H9 (cell line): ENCODE measurements at regions not wholly inside any gene's neighbourhood (a gene's known extent, or its start where the extent isn't known, plus 50 kb on each side); places are given as distances from the start of the nearest gene placed in this dataset.

Source experiments
- DNase-seq: peaks from one replicate; pipeline ENCODE4 v3.0.0-alpha.2; 2017
- H2AFZ ChIP-seq: one replicate; pipeline ENCODE4 v1.6.1; 2013; ENCODE audit warnings: mild to moderate bottlenecking, low read length, control low read depth, moderate library complexity
- H2AK5ac ChIP-seq: 2 replicates; pipeline ENCODE4 v1.6.1; 2013; ENCODE audit warnings: low read length, control low read depth, mixed read lengths; ENCODE audit not compliant: insufficient read length
- H2BK120ac ChIP-seq: one replicate; pipeline ENCODE4 v1.6.1; 2013; ENCODE audit warnings: low read depth, mild to moderate bottlenecking, low read length, control low read depth, inconsistent platforms; ENCODE audit not compliant: poor library complexity, severe bottlenecking
- H2BK12ac ChIP-seq: 2 replicates; pipeline ENCODE4 v1.6.1; 2013; ENCODE audit warnings: low read length, control low read depth, mixed read lengths, low read depth; ENCODE audit not compliant: insufficient read length
- H2BK15ac ChIP-seq: 2 replicates; pipeline ENCODE4 v1.6.1; 2013; ENCODE audit warnings: low read depth, low read length, control low read depth
- H2BK20ac ChIP-seq: one replicate; pipeline ENCODE4 v1.6.1; 2013; ENCODE audit warnings: low read depth, mild to moderate bottlenecking, low read length, control low read depth, inconsistent platforms; ENCODE audit not compliant: poor library complexity, severe bottlenecking
- H2BK5ac ChIP-seq: 2 replicates; pipeline ENCODE4 v1.6.1; 2013; ENCODE audit warnings: low read length, control low read depth, mixed read lengths; ENCODE audit not compliant: insufficient read length
- H3K14ac ChIP-seq: 2 replicates; pipeline ENCODE4 v1.6.1; 2013; ENCODE audit warnings: low read length, control low read depth; ENCODE audit not compliant: insufficient read depth
- H3K18ac ChIP-seq: 2 replicates; pipeline ENCODE4 v1.6.1; 2013; ENCODE audit warnings: low read depth, mild to moderate bottlenecking, mixed read lengths, low read length, control low read depth; ENCODE audit not compliant: insufficient read length
- H3K23ac ChIP-seq: 2 replicates; pipeline ENCODE4 v1.6.1; 2013; ENCODE audit warnings: low read length, control low read depth, mixed read lengths, low read depth; ENCODE audit not compliant: insufficient read length
- H3K23me2 ChIP-seq: 2 replicates; pipeline ENCODE4 v1.6.1; 2013; ENCODE audit warnings: low read depth, mild to moderate bottlenecking, mixed read lengths, low read length, control low read depth; ENCODE audit not compliant: insufficient read length, poor library complexity, severe bottlenecking
- H3K27ac ChIP-seq: 2 replicates; pipeline ENCODE4 v1.5.1; 2013; ENCODE audit warnings: low read length, control low read depth, mixed read lengths, low read depth; ENCODE audit not compliant: insufficient read length
- H3K27me3 ChIP-seq: 2 replicates; pipeline ENCODE4 v1.6.1; 2013; ENCODE audit warnings: low read length, control low read depth, inconsistent platforms; ENCODE audit not compliant: insufficient read depth
- H3K4ac ChIP-seq: 2 replicates; pipeline ENCODE4 v1.6.1; 2013; ENCODE audit warnings: low read depth, mild to moderate bottlenecking, control low read depth, inconsistent platforms, low read length, moderate library complexity
- H3K4me1 ChIP-seq: 2 replicates; pipeline ENCODE4 v1.6.1; 2013; ENCODE audit warnings: low read length, control low read depth, inconsistent platforms; ENCODE audit not compliant: insufficient read depth
- H3K4me2 ChIP-seq: 2 replicates; pipeline ENCODE4 v1.6.1; 2013; ENCODE audit warnings: low read length, control low read depth, mixed read lengths; ENCODE audit not compliant: insufficient read length, insufficient read depth
- H3K56ac ChIP-seq: 2 replicates; pipeline ENCODE4 v1.6.1; 2013; ENCODE audit warnings: low read depth, mild to moderate bottlenecking, mixed read lengths, low read length, control low read depth; ENCODE audit not compliant: insufficient read length
- H3K79me1 ChIP-seq: 2 replicates; pipeline ENCODE4 v1.6.1; 2013; ENCODE audit warnings: low read depth, mild to moderate bottlenecking, moderate library complexity, low read length, control low read depth, inconsistent platforms; ENCODE audit not compliant: insufficient read depth, poor library complexity, severe bottlenecking
- H3K79me2 ChIP-seq: 2 replicates; pipeline ENCODE4 v1.6.1; 2013; ENCODE audit warnings: low read length, control low read depth, inconsistent platforms; ENCODE audit not compliant: insufficient read depth
- H3K9ac ChIP-seq: 2 replicates; pipeline ENCODE4 v1.6.1; 2013; ENCODE audit warnings: low read length, control low read depth, mixed read lengths; ENCODE audit not compliant: insufficient read length; ENCODE audit errors: extremely low read depth
- H3K9me3 ChIP-seq: one replicate; pipeline ENCODE4 v1.6.1; 2013; ENCODE audit warnings: low read depth, low read length, inconsistent platforms; ENCODE audit not compliant: control insufficient read depth
- H3T11ph ChIP-seq: one replicate; pipeline ENCODE4 v1.6.1; 2013; ENCODE audit warnings: mild to moderate bottlenecking, low read length, control low read depth, inconsistent platforms
- H4K20me1 ChIP-seq: one replicate; pipeline ENCODE4 v1.6.1; 2013; ENCODE audit not compliant: control insufficient read depth, insufficient read length, insufficient read depth
- H4K5ac ChIP-seq: 2 replicates; pipeline ENCODE4 v1.6.1; 2013; ENCODE audit warnings: low read depth, mild to moderate bottlenecking, mixed read lengths, low read length, control low read depth; ENCODE audit not compliant: insufficient read length
- H4K8ac ChIP-seq: replicated peaks from 2 replicates; pipeline ENCODE4 v1.6.1; 2013; ENCODE audit warnings: low read length, control low read depth, mixed read lengths, low read depth; ENCODE audit not compliant: insufficient read length
- H4K91ac ChIP-seq: 2 replicates; pipeline ENCODE4 v1.6.1; 2013; ENCODE audit warnings: low read depth, mild to moderate bottlenecking, moderate library complexity, mixed read lengths, low read length, control low read depth; ENCODE audit not compliant: insufficient read length
- H3K27ac Mint-ChIP-seq, 3 experiments: 2 replicates in 2 of 3; 3 replicates in 1 of 3; pipeline ENCODE4 v1.8.0; 2020 to 2021; ENCODE audit warnings: mixed read lengths in 3 of 3, mild to moderate bottlenecking in 1 of 3, moderate library complexity in 1 of 3
- H3K27me3 Mint-ChIP-seq: 2 replicates; pipeline ENCODE4 v1.8.0; 2021; ENCODE audit warnings: low read depth, mild to moderate bottlenecking, moderate library complexity, mixed read lengths
- H3K36me3 Mint-ChIP-seq, 3 experiments: 2 replicates in 2 of 3; 3 replicates in 1 of 3; pipeline ENCODE4 v1.8.0; 2020 to 2021; ENCODE audit warnings: low read depth in 3 of 3, mixed read lengths in 3 of 3; ENCODE audit not compliant: insufficient read depth in 1 of 3
- H3K4me1 Mint-ChIP-seq, 2 experiments: 2 replicates each; pipeline ENCODE4 v1.8.0; 2020; ENCODE audit warnings: mixed read lengths in 2 of 2
- H3K4me3 Mint-ChIP-seq, 2 experiments: 2 replicates in 1 of 2; 3 replicates in 1 of 2; pipeline ENCODE4 v1.8.0; 2020 to 2021; ENCODE audit warnings: mild to moderate bottlenecking in 2 of 2, mixed read lengths in 2 of 2, moderate library complexity in 1 of 2
- H3K9me3 Mint-ChIP-seq, 2 experiments: 2 replicates in 1 of 2; 3 replicates in 1 of 2; pipeline ENCODE4 v1.8.0; 2020; ENCODE audit warnings: mild to moderate bottlenecking in 2 of 2, mixed read lengths in 2 of 2, moderate library complexity in 1 of 2
- WGBS: extraction: QIAGEN DNeasy Blood & Tissue Kit; methylation state at CpG from one replicate; pipeline ENCODE4 v1.1.7; 2013; ENCODE audit warnings: missing lambda C conversion rate, low lambda C conversion rate, mixed read lengths; ENCODE audit not compliant: insufficient read length; ENCODE audit errors: extremely low coverage; 5-methylcytosine and 5-hydroxymethylcytosine counted together
- TF ChIP-seq, protein P1 (sequence below): fragments of 200-600 bp; sonication (generic); conservative IDR thresholded peaks from 3 replicates; pipeline ENCODE4 v1.8.0; 2021; ENCODE audit warnings: antibody characterized with exemption, mild to moderate bottlenecking

DNA sequence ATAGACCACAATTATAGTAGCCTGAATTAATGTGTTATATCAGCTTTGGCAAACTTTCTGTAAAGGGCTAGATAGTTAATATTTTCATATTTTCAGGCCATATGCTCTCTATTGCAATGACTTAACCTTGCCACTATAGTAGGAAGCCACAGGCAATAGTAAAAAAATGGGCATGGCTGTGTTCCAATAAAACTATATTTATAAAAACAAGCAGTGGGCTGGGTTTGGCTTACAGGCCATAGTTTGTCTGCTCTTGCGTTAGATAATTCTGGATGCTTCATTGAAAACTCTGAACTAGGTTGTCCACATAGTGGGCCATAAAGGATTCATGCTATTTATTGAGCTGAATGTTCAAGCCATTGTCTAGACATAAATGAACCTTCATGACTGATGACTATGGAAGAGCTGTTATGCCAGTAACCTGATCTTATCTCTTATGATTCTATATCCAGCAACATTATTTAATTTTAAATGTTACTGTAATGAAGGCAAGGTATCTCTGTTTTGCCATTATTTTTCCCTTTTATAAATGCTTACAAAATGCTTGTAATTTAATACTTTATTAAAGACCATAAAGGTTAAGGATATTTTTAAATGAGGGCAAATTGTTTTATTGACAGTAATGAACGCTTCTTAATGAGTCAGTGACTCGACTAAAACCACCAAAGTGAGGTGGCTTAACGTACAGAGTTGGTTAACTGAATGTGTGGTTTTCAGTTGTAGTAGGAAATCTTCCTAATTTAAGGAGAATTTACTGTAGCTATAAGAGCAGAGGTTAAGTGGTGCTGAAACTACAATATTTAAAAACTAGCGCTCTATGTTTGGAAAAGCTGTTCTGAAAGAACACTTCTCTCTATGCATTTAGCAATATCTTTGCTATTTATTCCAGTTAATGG, 560.6 kb downstream of the PRR16 start:
- H3T11ph ChIP-seq, result no peak overlapping the region
- H3K4ac ChIP-seq, result no peak overlapping the region
- no peak overlapping the region for H2BK15ac ChIP-seq
- no peak overlapping the region for H2BK120ac ChIP-seq
- no peaks in the 10 kb centered on the region for H3K23me2 ChIP-seq
- no peaks in the 10 kb centered on the region for H3K79me1 ChIP-seq
- no peaks in the 10 kb centered on the region for H3K27me3 ChIP-seq
- Mint-ChIP-seq H3K27me3 (no peaks in the 10 kb centered on the region), H3K4me1 (peaks cover 3% of the 10 kb centered on the region in 2 experiments; a peak in 2 of 4 replicates), H3K4me3 (no peak overlapping the region), H3K9me3 (no peaks in the 10 kb centered on the region), H3K27ac (no peak overlapping the region), H3K36me3 (no peaks in the 10 kb centered on the region)
- no peak overlapping the region for H2AK5ac ChIP-seq
- H3K4me1 ChIP-seq, result no peaks in the 10 kb centered on the region
- H2BK5ac ChIP-seq, result no peak overlapping the region
- no peaks in the 10 kb centered on the region for H3K79me2 ChIP-seq
- no peaks in the 10 kb centered on the region for H3K9me3 ChIP-seq
- H4K20me1 ChIP-seq, result no peaks in the 10 kb centered on the region
- no peak overlapping the region for H3K56ac ChIP-seq
- no peak overlapping the region for H4K8ac ChIP-seq
- no peak overlapping the region for H3K4me2 ChIP-seq
- no peak overlapping the region for H2BK12ac ChIP-seq
- no peak overlapping the region for H3K14ac ChIP-seq
- no peak overlapping the region for H3K23ac ChIP-seq
- TF ChIP-seq, protein P1, sequence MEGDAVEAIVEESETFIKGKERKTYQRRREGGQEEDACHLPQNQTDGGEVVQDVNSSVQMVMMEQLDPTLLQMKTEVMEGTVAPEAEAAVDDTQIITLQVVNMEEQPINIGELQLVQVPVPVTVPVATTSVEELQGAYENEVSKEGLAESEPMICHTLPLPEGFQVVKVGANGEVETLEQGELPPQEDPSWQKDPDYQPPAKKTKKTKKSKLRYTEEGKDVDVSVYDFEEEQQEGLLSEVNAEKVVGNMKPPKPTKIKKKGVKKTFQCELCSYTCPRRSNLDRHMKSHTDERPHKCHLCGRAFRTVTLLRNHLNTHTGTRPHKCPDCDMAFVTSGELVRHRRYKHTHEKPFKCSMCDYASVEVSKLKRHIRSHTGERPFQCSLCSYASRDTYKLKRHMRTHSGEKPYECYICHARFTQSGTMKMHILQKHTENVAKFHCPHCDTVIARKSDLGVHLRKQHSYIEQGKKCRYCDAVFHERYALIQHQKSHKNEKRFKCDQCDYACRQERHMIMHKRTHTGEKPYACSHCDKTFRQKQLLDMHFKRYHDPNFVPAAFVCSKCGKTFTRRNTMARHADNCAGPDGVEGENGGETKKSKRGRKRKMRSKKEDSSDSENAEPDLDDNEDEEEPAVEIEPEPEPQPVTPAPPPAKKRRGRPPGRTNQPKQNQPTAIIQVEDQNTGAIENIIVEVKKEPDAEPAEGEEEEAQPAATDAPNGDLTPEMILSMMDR, result no peak
- no peak for DNase-seq
- no CpG with 5 or more reads among the region's 5 CpGs for WGBS
- no peak overlapping the region for H2AFZ ChIP-seq
- H4K5ac ChIP-seq, result no peak overlapping the region
- H3K9ac ChIP-seq, result no peak overlapping the region
- no peak overlapping the region for H3K18ac ChIP-seq
- H2BK20ac ChIP-seq, result no peak overlapping the region
- no peak overlapping the region for H4K91ac ChIP-seq
- no peak overlapping the region for H3K27ac ChIP-seq
